Loucy (cell line): ENCODE measurements at regions not wholly inside any gene's neighbourhood (a gene's known extent, or its start where the extent isn't known, plus 50 kb on each side); places are given as distances from the start of the nearest gene placed in this dataset.

Experiments
- H2AFZ ChIP-seq: fragments of 200-600 bp; sonication (generic); 2 replicates; pipeline ENCODE4 v1.6.0; 2016; ENCODE audit warnings: antibody characterized with exemption, mild to moderate bottlenecking, low read length, moderate library complexity
- H3F3A ChIP-seq: fragments of 200-600 bp; 2 replicates; pipeline ENCODE4 v1.6.0; 2016; ENCODE audit warnings: antibody characterized with exemption, low read depth, mild to moderate bottlenecking
- H3K27me3 ChIP-seq: fragments of 200-600 bp; sonication (generic); 2 replicates; pipeline ENCODE4 v1.6.1; 2014; ENCODE audit warnings: low read length, mild to moderate bottlenecking; ENCODE audit not compliant: insufficient read depth, poor library complexity, severe bottlenecking
- H3K36me3 ChIP-seq: fragments of 200-600 bp; sonication (generic); 2 replicates; pipeline ENCODE4 v1.6.1; 2016; ENCODE audit warnings: low read length; ENCODE audit not compliant: insufficient read depth
- H3K4me1 ChIP-seq: fragments of 200-600 bp; sonication (generic); 2 replicates; pipeline ENCODE4 v1.5.1; 2014; ENCODE audit warnings: low read length, mild to moderate bottlenecking; ENCODE audit not compliant: insufficient read depth, poor library complexity, severe bottlenecking
- H3K4me2 ChIP-seq: fragments of 200-600 bp; sonication (generic); 2 replicates; pipeline ENCODE4 v1.6.0; 2014; ENCODE audit warnings: antibody characterized with exemption, low read length, low read depth, mild to moderate bottlenecking; ENCODE audit not compliant: poor library complexity, severe bottlenecking
- H3K4me3 ChIP-seq: fragments of 200-600 bp; sonication (generic); 2 replicates; pipeline ENCODE4 v1.5.1; 2014; ENCODE audit warnings: low read length, mild to moderate bottlenecking, mixed read lengths; ENCODE audit not compliant: poor library complexity, severe bottlenecking
- H3K79me2 ChIP-seq: fragments of 200-600 bp; sonication (generic); 2 replicates; pipeline ENCODE4 v1.6.1; 2014; ENCODE audit warnings: low read length; ENCODE audit not compliant: insufficient read depth
- H3K9ac ChIP-seq: fragments of 200-600 bp; sonication (generic); 2 replicates; pipeline ENCODE4 v1.6.0; 2014; ENCODE audit warnings: mild to moderate bottlenecking, low read depth, low read length, moderate library complexity; ENCODE audit not compliant: poor library complexity, severe bottlenecking
- H3K9me2 ChIP-seq: fragments of 200-600 bp; sonication (generic); replicated peaks from 2 replicates; pipeline ENCODE4 v1.6.1; 2016; ENCODE audit warnings: low read depth, low read length, mixed read lengths
- H3K9me3 ChIP-seq: fragments of 200-600 bp; sonication (generic); 2 replicates; pipeline ENCODE4 v1.6.1; 2014; ENCODE audit warnings: mild to moderate bottlenecking, antibody characterized with exemption, low read length, low read depth; ENCODE audit not compliant: insufficient read depth
- H4K20me1 ChIP-seq: fragments of 200-600 bp; sonication (generic); 2 replicates; pipeline ENCODE4 v1.6.0; 2014; ENCODE audit warnings: antibody characterized with exemption, low read length, mild to moderate bottlenecking; ENCODE audit not compliant: insufficient read depth, poor library complexity, severe bottlenecking
- EZH2phosphoT487 ChIP-seq: fragments of 200-600 bp; IDR thresholded peaks from 2 replicates; pipeline ENCODE4 v1.6.1; 2018; ENCODE audit warnings: antibody characterized with exemption, mild to moderate bottlenecking, moderate library complexity, borderline replicate concordance
- TF ChIP-seq, protein P1 (sequence below): fragments of 200-600 bp; sonication (generic); conservative IDR thresholded peaks from 2 replicates; pipeline ENCODE4 v1.5.1; 2014; ENCODE audit warnings: mild to moderate bottlenecking, antibody characterized with exemption, low read length

GRCh38 chr6:78570044-78570443 is 297.3 kb upstream of the IRAK1BP1 start:
- H3K4me1 ChIP-seq: no peaks in the 10 kb centered on the region
- H3K9ac ChIP-seq: no peak overlapping the region
- no peaks in the 10 kb centered on the region for H3K9me2 ChIP-seq
- H3K4me2 ChIP-seq: no peak overlapping the region
- no peaks in the 10 kb centered on the region for H3F3A ChIP-seq
- H3K9me3 ChIP-seq: no peaks in the 10 kb centered on the region
- H3K4me3 ChIP-seq: no peak overlapping the region
- no peaks in the 10 kb centered on the region for H4K20me1 ChIP-seq
- TF ChIP-seq, protein P1, sequence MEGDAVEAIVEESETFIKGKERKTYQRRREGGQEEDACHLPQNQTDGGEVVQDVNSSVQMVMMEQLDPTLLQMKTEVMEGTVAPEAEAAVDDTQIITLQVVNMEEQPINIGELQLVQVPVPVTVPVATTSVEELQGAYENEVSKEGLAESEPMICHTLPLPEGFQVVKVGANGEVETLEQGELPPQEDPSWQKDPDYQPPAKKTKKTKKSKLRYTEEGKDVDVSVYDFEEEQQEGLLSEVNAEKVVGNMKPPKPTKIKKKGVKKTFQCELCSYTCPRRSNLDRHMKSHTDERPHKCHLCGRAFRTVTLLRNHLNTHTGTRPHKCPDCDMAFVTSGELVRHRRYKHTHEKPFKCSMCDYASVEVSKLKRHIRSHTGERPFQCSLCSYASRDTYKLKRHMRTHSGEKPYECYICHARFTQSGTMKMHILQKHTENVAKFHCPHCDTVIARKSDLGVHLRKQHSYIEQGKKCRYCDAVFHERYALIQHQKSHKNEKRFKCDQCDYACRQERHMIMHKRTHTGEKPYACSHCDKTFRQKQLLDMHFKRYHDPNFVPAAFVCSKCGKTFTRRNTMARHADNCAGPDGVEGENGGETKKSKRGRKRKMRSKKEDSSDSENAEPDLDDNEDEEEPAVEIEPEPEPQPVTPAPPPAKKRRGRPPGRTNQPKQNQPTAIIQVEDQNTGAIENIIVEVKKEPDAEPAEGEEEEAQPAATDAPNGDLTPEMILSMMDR: no peak
- no peak for TF ChIP-seq EZH2phosphoT487
- H2AFZ ChIP-seq: no peak overlapping the region
- H3K27me3 ChIP-seq: no peaks in the 10 kb centered on the region
- no peaks in the 10 kb centered on the region for H3K36me3 ChIP-seq
- H3K79me2 ChIP-seq: no peaks in the 10 kb centered on the region

- Histone ChIP-seq H3K9me2 (no peaks in the 10 kb centered on the region), H3K9ac (no peak overlapping the region), H3K4me2 (no peak overlapping the region), H2AFZ (no peak overlapping the region), H4K20me1 (no peaks in the 10 kb centered on the region), H3K9me3 (no peaks in the 10 kb centered on the region), H3F3A (no peaks in the 10 kb centered on the region), H3K4me3 (no peak overlapping the region), H3K4me1 (no peaks in the 10 kb centered on the region), H3K79me2 (no peaks in the 10 kb centered on the region), H3K27me3 (no peaks in the 10 kb centered on the region), H3K36me3 (no peaks in the 10 kb centered on the region)
- TF ChIP-seq, protein P1: no peak
- no peak for TF ChIP-seq EZH2phosphoT487
These were observed 289.8 kb upstream of the IRAK1BP1 start for GRCh38 chr6:78577585-78577984.

GRCh38 chr6:78578430-78578829 is 288.9 kb upstream of the IRAK1BP1 start:
- no peak for TF ChIP-seq EZH2phosphoT487
- TF ChIP-seq, protein P1: no peak
- Histone ChIP-seq H3K9ac (no peak overlapping the region), H3K27me3 (no peaks in the 10 kb centered on the region), H3K4me3 (no peak overlapping the region), H3F3A (no peaks in the 10 kb centered on the region), H3K9me3 (no peaks in the 10 kb centered on the region), H3K36me3 (no peaks in the 10 kb centered on the region), H2AFZ (no peak overlapping the region), H3K9me2 (no peaks in the 10 kb centered on the region), H3K4me1 (no peaks in the 10 kb centered on the region), H3K79me2 (no peaks in the 10 kb centered on the region), H4K20me1 (no peaks in the 10 kb centered on the region), H3K4me2 (no peak overlapping the region)
